ENCODE measurements at regions not wholly inside any gene's neighbourhood (a gene's known extent, or its start where the extent isn't known, plus 50 kb on each side); places are given as distances from the start of the nearest gene placed in this dataset.

- ChIA-PET CTCF (interaction anchor here (0.7 kb wide), 1 partner anchor 10 kb away, joined by 3 read pairs; no protein-coding TSS in a partner anchor), POLR2A (no interaction called here)
- Histone ChIP-seq H3K4me3 (replicated peaks in 1 of 3; ENCODE audit: insufficient read depth in 1 of 3, low read depth in 1 of 3, low read length in 3 of 3) (no peak overlapping the region), H2AFZ (ENCODE audit: low read depth, low read length) (no peak overlapping the region), H3K9me1 (replicated peaks; ENCODE audit: control insufficient read depth, extremely low read depth, insufficient read depth, low read length) (no peaks in the 10 kb centered on the region), H3K79me2 (ENCODE audit: control insufficient read depth, insufficient read depth, low read length) (no peaks in the 10 kb centered on the region), H3K9me3 (replicated peaks; ENCODE audit: control insufficient read depth, insufficient read depth, low read length) (no peaks in the 10 kb centered on the region), H4K20me1 (replicated peaks; ENCODE audit: control insufficient read depth, extremely low read depth, insufficient read depth, low read length) (no peaks in the 10 kb centered on the region), H3K27me3 (ENCODE audit: control insufficient read depth in 2 of 2, insufficient read depth in 2 of 2, low read length in 2 of 2) (peaks cover 2 to 4% of the 10 kb centered on the region in 2 experiments), H3K9ac (replicated peaks; ENCODE audit: extremely low read depth, insufficient read depth, low read length) (no peak overlapping the region), H3K27ac (ENCODE audit: insufficient read depth, low read depth, low read length) (no peak overlapping the region), H3K36me3 (ENCODE audit: control insufficient read depth in 2 of 2, extremely low read depth in 1 of 2, insufficient read depth in 2 of 2, low read length in 2 of 2) (no peaks in the 10 kb centered on the region), H3K4me2 (ENCODE audit: insufficient read depth, low read length) (no peak overlapping the region), H3K4me1 (ENCODE audit: control insufficient read depth, extremely low read depth, insufficient read depth, low read length) (no peaks in the 10 kb centered on the region)
- FAIRE-seq = no peak
- DNase-seq (ENCODE audit: low read depth, low spot score) = no peak
- BruUV-seq (replicated peaks) = no TSS peak
- dilution Hi-C loops (cut with MboI; ENCODE audit: extremely low pct_ligation_motif_present, low sequenced_read_pairs) = no loop called here
- TF ChIP-seq JUN (IDR thresholded peaks at IDR 0.05; ENCODE audit: borderline replicate concordance, insufficient read depth, insufficient read length, low read depth) (no peak), MAX (IDR thresholded peaks at IDR 0.05; ENCODE audit: insufficient read depth, insufficient read length) (no peak), FOS (IDR thresholded peaks at IDR 0.05; ENCODE audit: borderline replicate concordance, insufficient read depth, low read length) (no peak), POLR2AphosphoS5 (IDR thresholded peaks at IDR 0.05; ENCODE audit: insufficient read depth, low read depth, low read length) (no peak)
- intact Hi-C loops (cut with micrococcal nuclease) = no loop called here
Measured at GRCh38 chr6:16846399-16846778, 85.1 kb upstream of the ATXN1 start.

DNA sequence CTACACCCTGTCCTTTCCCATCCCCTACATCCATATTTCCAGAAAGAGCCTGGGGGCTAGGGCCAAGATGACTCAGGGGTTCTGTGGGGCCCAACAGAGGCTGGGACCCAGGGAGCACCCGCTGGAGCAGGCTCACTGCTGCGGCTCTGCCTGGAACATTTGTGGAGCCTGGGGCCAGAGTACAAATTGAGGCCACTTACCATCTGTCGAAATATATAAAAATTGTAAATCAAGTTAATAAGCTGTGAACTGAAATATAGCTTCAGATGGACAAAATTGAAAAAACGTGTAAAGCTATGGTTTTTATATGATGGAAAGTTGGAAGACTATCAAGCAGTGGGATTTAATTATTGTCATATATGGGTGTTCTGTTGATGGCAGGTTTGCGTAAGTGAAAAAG, 82.9 kb upstream of the ATXN1 start:
- Histone ChIP-seq H3K4me1 (ENCODE audit: control insufficient read depth, extremely low read depth, insufficient read depth, low read length) (no peaks in the 10 kb centered on the region), H4K20me1 (replicated peaks; ENCODE audit: control insufficient read depth, extremely low read depth, insufficient read depth, low read length) (no peaks in the 10 kb centered on the region), H3K36me3 (ENCODE audit: control insufficient read depth in 2 of 2, extremely low read depth in 1 of 2, insufficient read depth in 2 of 2, low read length in 2 of 2) (no peaks in the 10 kb centered on the region), H2AFZ (ENCODE audit: low read depth, low read length) (no peak overlapping the region), H3K9me3 (replicated peaks; ENCODE audit: control insufficient read depth, insufficient read depth, low read length) (no peaks in the 10 kb centered on the region), H3K4me3 (replicated peaks in 1 of 3; ENCODE audit: insufficient read depth in 1 of 3, low read depth in 1 of 3, low read length in 3 of 3) (no peak overlapping the region), H3K9ac (replicated peaks; ENCODE audit: extremely low read depth, insufficient read depth, low read length) (no peak overlapping the region), H3K4me2 (ENCODE audit: insufficient read depth, low read length) (no peak overlapping the region), H3K79me2 (ENCODE audit: control insufficient read depth, insufficient read depth, low read length) (no peaks in the 10 kb centered on the region), H3K27ac (ENCODE audit: insufficient read depth, low read depth, low read length) (no peak overlapping the region), H3K9me1 (replicated peaks; ENCODE audit: control insufficient read depth, extremely low read depth, insufficient read depth, low read length) (no peaks in the 10 kb centered on the region), H3K27me3 (ENCODE audit: control insufficient read depth in 2 of 2, insufficient read depth in 2 of 2, low read length in 2 of 2) (peaks cover 0 to 4% of the 10 kb centered on the region in 2 experiments)
- BruUV-seq (replicated peaks) = no TSS peak
- TF ChIP-seq JUN (IDR thresholded peaks at IDR 0.05; ENCODE audit: borderline replicate concordance, insufficient read depth, insufficient read length, low read depth) = no peak
- TF ChIP-seq GATA2 (IDR thresholded peaks at IDR 0.05; ENCODE audit: insufficient read depth, insufficient read length, low read depth, low read length) = no peak
- no peak for TF ChIP-seq MYC (IDR thresholded peaks at IDR 0.05; ENCODE audit: low read depth, low read length)
- TF ChIP-seq EZH2 (IDR thresholded peaks at IDR 0.05; ENCODE audit: borderline replicate concordance, low read depth, low read length, severe bottlenecking) = no peak
- no peak for TF ChIP-seq POLR2AphosphoS5 (IDR thresholded peaks at IDR 0.05; ENCODE audit: insufficient read depth, low read depth, low read length)
- no peak for TF ChIP-seq FOS (IDR thresholded peaks at IDR 0.05; ENCODE audit: borderline replicate concordance, insufficient read depth, low read length)
- no peak for TF ChIP-seq POLR2A (IDR thresholded peaks at IDR 0.05; ENCODE audit: low read depth, low read length)
- TF ChIP-seq CTCF (IDR thresholded peaks at IDR 0.05; ENCODE audit: extremely low read depth in 1 of 2, insufficient read depth in 1 of 2, low read depth in 1 of 2, low read length in 2 of 2) = no peak
- no peak for TF ChIP-seq MAX (IDR thresholded peaks at IDR 0.05; ENCODE audit: insufficient read depth, insufficient read length)
- dilution Hi-C loops (cut with MboI; ENCODE audit: extremely low pct_ligation_motif_present, low sequenced_read_pairs) (no loop called here), intact Hi-C loops (cut with micrococcal nuclease) (no loop called here)
- ChIA-PET POLR2A (no interaction called here), CTCF (no interaction called here)
- FAIRE-seq (no peak), DNase-seq (ENCODE audit: low read depth, low spot score) (no peak)

Measured in endothelial cell of umbilical vein (primary cell).